NCI-H1436 (cell line): ENCODE measurements at regions not wholly inside any gene's neighbourhood (a gene's known extent, or its start where the extent isn't known, plus 50 kb on each side); places are given as distances from the start of the nearest gene placed in this dataset.

Experiments used
- DNase-seq: peaks from one replicate; lab custom pipeline; 2025; lab: John Stamatoyannopoulos, UW

DNA sequence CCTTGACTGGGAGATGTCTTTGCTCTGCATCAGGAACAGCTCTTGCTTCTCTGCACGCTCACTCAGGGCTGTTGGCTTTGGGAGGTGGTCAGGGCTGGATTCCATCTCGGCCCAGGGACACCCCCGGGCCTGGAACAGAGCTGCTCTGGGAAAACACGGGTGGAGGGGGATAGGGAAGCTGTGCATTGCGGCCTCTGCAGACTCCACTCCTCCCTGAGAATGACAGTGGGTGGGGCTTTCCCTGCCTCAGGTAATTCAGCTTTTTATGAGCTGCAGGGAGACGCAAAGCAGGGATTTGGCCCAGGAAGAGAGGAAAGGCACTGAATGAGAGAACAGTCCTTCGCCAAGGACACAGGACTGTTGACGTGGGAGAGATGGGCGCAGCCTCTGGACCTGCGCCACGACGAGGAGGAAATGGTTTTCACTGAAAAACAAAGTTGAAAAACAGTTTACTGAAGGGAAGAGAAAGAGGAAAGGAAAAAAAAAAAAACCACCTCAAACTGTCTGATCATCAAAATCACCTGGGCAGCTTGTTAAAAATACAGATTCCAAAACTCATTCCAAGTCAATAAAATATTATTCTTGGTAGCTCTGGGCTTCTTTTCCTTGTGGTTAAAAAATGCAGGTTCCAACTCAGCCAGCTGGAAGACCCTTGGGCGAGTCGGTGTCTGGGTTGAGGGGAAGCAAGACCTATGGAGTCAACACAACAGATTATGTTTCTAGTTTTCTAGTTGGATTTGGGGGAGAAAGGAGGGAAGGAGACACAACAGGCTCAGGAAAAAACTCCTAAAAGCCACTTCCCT is 194.0 kb downstream of the ZFP36L2 start:
- DNase-seq, result no peak

DNA sequence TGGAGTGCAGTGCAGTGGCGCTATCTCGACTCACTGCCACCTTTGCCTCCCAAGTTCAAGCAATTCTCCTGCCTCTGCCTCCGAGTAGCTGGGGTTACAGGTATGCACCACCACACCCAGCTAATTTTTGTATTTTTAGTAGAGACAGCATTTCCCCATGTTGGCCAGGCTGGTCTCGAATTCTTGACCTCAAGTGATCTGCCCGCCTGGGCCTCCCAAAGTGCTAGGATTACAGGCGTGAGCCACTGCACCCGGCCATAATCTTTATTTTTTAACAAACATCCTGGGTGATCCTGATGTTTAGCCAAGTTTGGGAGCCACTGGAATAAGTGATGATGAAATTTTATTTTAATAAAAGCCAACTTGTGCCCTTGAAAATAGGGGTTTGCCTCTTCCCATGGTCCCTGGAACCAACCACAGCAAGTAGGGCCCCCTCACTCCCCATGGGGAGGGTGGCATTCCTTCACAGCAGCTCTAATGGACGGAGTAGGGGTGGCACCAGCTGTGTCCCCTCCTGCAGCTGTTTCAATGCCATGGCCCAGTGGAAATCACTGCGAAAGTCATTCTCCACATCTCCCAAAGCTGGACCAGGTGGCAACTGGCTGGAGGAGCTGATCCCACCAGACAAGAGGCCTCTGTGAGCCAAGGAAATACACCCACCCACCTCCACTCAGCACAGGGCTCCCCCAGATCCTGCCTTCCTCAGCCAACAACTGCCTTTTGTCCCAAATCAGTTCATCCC is 194.8 kb downstream of the ZFP36L2 start:
- no peak for DNase-seq

DNA sequence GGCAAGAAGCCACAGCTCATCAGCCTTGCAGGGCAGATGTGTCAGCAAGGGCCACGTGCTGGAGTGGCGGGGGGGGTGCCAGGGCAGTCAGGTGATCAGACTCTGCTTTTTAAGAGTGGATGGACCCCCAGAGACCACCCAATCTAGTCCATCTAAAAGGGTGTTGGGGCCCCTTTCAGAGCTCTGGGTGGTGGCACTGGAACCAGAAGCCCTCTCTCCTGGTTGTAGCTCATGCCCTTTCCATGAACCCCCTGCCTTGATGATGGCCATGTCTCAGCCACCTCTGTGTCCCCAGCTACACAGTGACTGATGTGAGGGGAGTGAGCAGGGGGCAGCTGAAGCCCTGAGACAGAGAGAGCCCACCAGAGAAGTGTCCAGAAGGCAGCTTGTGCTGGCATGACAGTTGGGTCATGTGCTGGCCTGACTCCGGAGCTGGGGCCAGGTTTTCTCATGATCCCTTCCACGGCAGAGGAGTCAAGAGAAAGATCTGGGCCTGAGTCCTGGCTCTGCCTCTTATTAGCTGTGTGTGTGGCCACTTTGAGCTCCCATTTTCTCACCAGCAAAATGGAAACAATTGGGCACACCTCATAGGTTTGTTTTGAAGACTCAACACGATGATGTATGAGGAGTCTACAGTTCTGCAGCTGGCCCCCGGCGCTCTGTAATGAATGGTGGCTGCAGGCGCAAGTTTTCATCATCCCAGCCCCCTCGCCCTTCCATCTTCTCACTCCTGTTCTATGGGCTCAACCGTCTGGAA is 195.7 kb downstream of the ZFP36L2 start:
- DNase-seq, result no peak

DNA sequence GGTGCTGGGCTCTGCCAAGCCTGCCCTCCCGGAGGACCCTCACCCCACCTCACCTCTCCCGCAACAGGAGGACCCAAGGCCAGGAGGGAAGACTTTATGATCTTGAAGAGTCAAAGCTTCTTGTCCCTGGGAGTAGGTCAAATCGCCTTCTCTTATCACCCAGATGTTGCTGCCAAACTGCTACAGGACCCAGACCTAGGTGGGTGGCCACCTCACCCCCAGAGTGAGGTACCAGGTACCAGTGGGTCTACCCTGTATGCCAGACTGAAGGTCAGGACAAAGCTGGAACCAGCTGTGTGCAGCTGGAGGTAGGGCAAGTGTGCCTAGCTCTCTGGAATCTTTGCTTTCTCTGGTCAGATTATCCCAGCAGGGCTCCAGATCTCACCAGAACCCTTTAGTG is 197.2 kb downstream of the ZFP36L2 start:
- no peak for DNase-seq

DNA sequence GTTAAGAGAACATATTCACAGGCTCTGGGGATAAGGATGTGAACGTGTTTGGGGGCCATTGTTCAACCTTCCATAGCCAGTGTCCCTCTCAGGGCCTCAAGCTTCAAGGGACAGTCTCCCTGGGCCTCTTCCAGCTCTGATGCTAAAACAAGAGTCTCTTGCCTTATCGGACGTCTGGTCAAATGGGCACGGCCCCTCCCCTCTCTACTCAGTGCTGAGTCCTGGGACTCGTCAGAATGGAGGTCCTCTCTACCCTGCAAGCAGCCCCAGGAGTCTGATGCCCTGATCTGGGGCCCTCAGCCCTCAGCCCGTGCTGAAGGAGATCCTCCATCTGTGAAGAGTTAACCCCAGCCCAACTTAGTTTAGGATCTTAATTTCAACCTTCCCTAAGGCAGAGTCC is 198.2 kb downstream of the ZFP36L2 start:
- no peak for DNase-seq

DNA sequence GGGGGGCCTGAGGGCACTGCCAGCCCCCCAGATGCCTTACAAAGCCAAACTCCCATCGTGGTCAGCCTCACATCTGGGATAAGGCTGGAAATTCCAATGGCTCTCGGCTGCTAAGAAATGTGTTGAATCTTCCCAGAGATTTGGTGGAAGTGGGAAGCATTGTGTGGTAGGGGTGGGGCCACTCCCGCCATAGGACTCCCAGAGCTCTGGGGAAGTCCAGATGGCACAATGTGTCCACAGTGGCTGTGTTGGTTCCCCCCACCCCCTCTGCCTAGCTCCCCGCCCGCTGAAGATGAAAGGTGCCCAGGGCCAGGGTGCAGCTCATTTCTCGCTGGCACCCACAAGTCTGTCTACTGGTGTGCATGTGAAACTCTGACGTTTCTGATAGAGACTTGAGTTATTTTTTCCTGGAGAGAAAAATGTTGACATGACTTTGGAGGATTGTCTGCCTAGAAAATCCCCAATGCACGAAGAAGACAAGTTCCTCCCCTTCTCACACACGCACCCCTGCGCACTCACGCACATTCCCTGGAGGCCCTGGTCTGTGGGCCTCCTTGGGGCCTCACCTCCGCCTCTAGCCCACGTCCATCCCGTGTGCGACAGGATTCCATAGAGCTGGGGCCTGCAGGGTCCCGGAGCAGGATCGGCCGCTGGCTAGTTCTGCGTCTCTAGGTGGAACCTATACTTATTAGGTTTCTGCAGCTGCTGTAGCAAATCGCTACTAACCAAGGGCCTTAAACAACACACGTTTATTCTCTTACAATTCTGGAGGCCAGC is 199.1 kb downstream of the ZFP36L2 start:
- DNase-seq, result no peak

DNA sequence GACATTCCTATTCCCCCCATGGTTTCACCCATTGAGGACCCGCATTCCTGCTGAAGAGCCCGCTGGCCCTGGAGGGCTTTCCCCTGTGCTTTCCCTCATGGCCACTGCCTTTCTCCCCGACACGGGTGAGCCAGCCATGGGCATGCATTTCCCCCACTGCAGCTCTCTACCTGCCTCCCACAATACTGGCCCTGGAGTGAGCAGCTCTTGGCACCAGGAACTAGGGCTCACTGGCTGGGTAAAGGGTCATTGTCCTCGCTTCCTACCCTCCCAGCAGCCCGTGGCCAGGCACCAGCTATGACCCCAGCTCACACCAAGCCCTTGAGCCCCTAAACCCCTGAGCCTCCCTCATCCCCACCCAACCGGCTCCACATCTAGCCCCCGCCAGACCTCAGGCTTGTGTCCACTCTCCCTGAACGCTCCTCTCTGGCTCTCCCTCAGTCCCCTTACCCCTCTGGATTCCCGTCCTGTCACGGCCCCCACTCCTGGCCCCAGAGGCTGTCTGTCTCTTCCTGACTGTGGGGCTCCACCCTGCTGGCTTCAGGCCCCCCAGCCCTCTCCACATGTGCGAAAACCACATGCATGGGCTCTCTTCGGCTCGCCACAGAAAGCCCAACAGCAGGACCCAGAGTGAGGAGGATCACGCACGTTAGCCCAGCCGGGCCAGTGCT is 199.8 kb downstream of the ZFP36L2 start:
- no peak for DNase-seq

DNA sequence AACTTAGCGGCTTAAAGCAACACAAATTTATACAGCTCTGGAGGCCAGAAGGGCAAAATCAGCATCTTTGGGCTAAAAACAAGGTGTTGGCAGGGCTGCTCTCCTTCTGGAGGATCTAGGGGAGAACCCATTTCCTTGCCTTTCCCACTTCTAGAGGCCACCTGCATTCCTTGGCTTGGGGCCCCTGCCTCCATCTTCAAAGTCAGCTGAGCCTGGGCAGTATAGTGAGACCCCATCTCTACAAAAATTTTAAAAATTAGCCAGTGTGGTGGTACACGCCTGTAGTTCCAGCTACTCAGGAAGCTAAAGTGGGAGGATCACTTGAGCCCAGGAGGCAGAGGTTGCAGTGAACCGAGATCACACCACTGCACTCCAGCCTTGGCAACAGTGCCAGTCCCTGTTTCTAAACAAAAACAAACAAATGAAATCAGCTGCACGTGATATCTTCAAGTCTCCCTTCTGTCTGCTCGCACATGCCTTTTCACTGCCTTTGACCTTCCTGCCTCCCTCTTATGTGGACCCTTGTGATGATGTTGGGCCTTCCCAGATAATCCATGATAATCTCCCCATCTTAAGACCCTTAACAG is 200.6 kb downstream of the ZFP36L2 start:
- no peak for DNase-seq

DNA sequence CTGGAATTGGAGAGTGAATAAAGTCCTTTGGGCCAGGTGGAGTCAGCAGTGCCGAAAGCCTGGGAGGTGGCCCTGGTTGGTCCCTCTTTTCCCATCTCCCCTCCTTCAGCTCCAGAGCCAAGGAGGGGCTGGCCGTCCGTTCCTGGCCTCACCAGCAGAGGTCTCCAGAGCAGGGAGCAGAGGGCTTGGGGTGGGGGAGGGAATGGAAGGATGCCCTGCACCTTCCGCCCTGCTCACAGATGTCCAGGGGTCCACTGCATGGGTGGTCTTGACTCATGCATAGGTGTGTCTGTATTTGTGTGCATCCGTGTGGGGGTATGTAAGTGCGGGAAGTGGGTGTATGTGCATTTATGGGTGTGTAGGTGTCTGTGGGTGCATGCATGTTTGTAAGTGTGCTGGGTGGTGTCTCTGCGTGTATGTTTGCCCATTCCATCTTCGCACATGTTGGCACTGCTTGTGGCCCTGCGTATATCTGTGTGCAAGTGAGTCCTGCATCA is 201.8 kb downstream of the ZFP36L2 start:
- no peak for DNase-seq

DNA sequence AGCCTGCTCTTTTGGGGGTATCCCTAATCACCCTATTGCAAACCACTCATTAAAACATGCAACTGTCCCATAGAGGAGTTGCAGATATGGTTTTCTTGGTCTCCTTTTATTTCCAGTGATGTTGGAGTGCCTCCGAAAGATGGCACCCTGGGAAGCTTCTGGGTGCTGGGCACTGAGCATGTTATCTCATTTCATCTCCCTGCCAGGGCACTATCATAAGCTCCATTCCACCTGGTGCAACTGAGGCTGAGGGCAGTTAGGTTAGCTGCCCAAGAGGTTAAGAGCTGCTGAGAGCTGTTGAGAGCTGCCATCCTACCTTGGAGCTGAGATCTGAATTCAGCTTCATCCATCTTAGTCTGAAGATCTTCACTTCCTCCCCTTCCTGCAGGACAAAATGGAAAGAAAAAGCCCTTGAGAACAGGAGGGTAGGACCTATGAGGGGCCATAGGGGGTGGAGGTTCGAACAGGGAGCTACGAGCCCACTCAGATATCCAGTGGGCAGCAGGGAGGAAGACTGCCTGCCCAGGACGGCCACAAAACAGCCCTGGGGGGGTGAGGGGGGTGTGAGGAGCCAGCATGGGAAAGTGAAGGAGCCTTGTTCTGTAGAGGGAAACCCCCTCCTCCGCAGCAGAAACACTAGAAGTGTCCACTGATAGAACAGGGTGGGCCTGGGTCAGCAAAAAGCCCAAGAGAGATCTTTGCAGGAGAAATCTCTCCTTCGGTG is 202.5 kb downstream of the ZFP36L2 start:
- DNase-seq, result no peak

DNA sequence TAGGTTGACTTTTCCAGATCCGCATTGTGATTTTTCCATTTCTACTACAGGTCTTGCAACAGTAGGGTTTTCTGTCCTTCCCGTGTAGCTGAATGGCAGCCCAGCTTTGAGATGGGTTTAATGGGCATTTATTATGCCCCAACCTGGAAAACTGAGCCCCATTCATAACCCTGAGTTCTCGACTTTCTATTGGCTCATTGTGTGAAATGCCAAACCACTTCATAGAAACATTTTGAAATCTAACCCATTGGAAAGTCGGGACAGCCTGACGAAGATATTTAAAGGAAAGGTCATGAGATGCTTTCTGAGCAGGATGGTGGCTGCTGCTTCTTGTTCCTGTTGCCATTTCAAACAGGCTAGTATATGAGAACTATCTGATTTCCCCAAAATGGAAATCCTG is 203.5 kb downstream of the ZFP36L2 start:
- no peak for DNase-seq

DNA sequence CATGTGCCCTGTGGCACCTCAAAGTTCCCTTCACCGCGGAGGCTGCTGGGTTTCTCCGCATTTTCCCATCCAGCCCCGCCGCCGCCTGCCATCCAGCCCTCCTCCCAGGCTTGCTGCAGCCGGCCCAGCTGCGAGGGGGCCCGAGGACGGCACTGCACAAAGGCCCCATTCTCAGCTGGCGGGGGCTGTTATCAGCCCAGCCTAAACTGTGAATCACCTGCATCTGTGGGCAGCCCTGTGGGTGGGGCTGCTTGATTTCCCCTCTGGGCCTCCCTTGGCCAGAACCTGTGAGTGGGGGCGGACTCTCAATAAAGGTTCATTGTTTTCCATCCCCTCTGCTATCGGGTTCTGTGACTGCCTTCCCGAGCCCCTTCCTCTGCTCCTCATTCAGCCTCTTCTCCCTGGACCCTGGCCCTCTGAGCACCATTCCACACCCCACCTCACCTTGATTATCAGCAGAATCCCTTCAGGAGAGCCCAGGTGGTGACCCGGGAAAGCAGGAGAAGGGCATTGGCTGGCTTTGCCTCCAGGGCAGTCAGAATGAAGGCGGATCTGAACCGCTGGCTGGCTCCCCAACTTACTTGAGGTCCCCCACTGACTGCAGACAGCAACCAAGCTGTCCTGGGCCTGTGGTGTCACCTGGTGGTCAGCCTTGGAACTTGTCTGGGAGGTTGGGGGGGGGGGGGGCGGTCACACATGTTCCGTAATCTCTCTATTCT is 204.5 kb downstream of the ZFP36L2 start:
- no peak for DNase-seq

DNA sequence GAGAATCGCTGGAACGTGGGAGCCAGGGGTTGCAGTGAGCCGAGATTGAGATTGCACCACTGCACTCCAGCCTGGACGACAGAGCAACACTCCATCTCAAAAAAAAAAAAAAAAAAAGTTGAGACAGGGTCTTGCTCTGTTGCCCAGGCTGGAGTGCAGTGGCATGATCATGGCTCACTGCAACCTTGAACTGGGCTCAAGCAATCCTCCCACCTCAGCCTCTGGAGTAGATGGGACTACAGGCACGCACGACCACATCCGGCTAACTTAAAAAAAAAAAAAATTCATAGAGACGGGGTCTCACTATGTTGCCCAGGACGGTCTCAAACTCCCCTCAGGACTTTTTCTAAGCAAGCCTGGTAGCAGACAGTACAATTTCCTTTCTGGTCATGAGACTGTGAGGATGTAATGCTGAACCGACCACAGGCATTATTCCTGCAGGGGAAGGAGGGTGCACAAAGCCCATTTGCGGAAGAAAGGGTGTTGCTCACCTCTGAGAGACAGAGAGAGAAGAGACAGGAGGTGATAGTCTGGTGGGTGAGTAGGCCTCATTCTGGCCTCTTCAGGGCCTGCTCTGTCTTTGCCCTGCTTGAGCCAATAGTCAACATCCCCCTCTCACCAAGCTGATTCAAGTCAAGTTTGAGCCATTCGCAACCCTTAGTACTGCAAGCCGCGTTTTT is 205.3 kb downstream of the ZFP36L2 start:
- DNase-seq, result no peak

DNA sequence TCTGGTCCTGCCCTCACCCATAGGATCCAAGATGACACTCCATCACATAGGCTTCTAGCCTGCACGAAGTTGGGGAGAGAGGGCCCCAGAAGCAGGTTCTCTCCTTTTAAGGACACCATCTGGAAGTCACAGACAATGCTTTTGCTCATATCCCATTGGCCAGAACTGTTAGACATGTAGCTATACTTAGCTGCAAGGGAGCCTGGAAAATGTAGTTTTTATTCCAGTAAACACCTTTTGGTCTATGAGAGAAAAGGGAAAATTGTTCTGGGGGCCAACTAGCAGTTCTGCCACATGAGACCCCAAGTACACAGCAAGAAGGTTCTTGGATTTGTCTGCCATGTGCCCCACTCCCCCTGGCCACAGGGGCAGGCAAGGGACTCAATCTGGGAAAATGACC is 206.1 kb downstream of the ZFP36L2 start:
- DNase-seq, result no peak

DNA sequence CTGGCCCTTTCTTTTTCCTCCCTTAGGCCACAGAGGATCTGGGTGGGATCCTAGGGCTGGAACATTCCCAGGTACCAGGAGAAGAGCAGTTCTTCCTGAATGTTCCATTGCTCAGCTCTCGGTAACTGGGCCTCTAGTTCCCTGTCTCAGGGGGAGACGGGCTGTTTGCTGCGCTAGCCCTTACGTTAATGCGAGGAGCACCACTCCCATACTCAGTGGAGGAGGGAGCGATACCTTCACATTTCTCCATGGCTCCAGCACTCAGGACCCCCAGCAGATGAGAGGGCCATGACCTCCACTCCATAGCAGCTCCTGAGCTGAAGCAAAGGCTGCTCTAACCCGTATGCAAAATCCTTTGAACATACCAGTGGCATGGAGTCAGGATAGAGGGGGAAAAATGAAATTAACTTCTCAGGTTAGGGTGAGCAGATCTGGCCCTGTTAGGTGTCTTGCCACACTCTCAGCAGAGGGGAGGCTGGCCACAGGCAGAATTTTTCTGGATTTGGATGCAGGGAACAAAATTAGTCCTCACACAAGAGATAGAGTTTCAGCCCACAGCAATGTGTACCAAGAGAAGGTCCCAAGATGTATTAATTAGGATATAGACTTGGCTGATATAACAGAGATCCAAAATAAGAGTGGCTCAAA is 206.7 kb downstream of the ZFP36L2 start:
- no peak for DNase-seq

DNA sequence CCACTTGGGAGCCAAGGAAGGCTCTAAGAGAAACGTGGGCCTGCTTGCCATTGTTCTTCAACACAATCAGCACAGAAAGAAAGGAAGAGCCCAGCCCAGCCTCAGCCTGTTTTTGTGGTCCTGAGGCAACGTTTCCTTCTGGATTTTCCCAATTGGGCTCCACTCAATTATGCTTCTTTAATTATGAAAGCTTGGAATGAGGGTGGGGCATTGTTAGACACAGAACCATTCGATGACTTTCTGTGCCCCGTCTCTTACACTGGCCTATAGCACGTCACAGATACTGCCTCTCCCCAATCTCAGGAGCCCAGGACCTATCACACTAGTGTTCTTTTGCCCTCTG is 207.4 kb downstream of the ZFP36L2 start:
- no peak for DNase-seq

DNA sequence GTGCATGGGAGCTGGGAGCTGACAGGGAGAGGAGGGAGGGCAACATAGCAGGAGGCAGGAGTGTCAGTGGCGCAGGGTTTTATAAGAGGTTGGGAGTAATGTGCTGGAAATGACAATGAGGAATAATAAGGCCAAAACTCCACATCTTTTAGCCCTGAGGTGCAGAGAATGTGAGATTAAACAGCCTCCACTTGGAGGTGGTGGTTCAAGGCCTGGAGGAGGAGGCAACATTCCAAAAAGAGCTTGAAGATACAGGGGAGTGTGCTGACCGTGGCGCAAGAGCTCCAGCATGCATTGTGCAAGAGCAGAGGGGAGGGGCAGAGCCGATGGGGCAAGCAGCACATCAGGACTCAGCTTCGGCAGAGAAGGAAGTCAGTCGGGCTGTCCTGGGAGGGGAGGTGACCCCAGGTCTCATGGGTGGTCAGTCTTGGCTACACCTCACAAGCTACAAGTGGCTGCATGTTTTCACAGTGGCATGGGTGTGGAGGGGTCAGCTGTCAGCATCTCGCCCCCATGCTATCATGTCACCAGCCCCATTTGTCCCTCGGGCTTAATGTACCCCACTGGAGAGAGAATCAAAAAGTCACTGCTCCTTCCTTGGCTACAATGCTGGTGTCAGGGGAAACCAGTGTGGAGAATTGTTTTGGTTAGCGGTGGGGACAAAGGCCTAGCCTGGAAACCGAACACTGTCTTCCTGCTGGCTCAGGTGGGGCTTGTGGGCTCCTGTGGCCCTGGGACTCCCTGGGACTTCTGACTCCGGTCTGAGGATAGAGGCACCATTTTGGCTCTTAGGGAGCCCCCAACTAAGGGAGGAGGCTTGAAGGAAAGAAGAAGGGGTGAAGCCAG is 208.0 kb downstream of the ZFP36L2 start:
- DNase-seq, result no peak
